ENCODE measurements at regions not wholly inside any gene's neighbourhood (a gene's known extent, or its start where the extent isn't known, plus 50 kb on each side); places are given as distances from the start of the nearest gene placed in this dataset.

- Histone ChIP-seq H3K4me2 (ENCODE audit: low read length) (no peak overlapping the region), H3K4me3 (ENCODE audit: low read depth, low read length, poor library complexity, severe bottlenecking) (no peak overlapping the region), H2AFZ (ENCODE audit: low read length) (no peak overlapping the region), H3K27ac (ENCODE audit: low read depth, low read length, poor library complexity, severe bottlenecking) (no peak overlapping the region), H3K9me3 (ENCODE audit: low read length) (no peaks in the 10 kb centered on the region), H3K9me2 (ENCODE audit: insufficient read depth, low read length) (no peaks in the 10 kb centered on the region), H3K4me1 (ENCODE audit: insufficient read depth, low read length, poor library complexity, severe bottlenecking) (no peaks in the 10 kb centered on the region), H4K20me1 (ENCODE audit: insufficient read depth, low read length) (no peaks in the 10 kb centered on the region), H3K36me3 (ENCODE audit: insufficient read depth, low read length) (no peaks in the 10 kb centered on the region), H3K79me2 (ENCODE audit: insufficient read depth, low read depth, low read length) (no peaks in the 10 kb centered on the region)
- no peak for DNase-seq (ENCODE audit: low spot score)
- intact Hi-C loops (cut with micrococcal nuclease; ENCODE audit: unreplicated experiment) = no loop called here
- TF ChIP-seq EZH2phosphoT487 (IDR thresholded peaks at IDR 0.05; ENCODE audit: borderline replicate concordance, low read depth, low read length) (no peak), CTCF (conservative IDR thresholded peaks at IDR 0.05; ENCODE audit: low read length) (no peak)
- no TSS peak for BruUV-seq (replicated peaks)
- CTCF ChIA-PET (ENCODE audit: unreplicated experiment) = no interaction called here
- POLR2A ChIA-PET = no interaction called here
Measured at GRCh38 chr10:78267598-78267997, 233.9 kb downstream of the RPS24 start.

- Histone ChIP-seq H3K4me3 (ENCODE audit: low read depth, low read length, poor library complexity, severe bottlenecking) (no peak overlapping the region), H3K4me2 (ENCODE audit: low read length) (no peak overlapping the region), H4K20me1 (ENCODE audit: insufficient read depth, low read length) (no peaks in the 10 kb centered on the region), H3K36me3 (ENCODE audit: insufficient read depth, low read length) (no peaks in the 10 kb centered on the region), H3K9me2 (ENCODE audit: insufficient read depth, low read length) (no peaks in the 10 kb centered on the region), H3K9me3 (ENCODE audit: low read length) (no peaks in the 10 kb centered on the region), H2AFZ (ENCODE audit: low read length) (no peak overlapping the region), H3K79me2 (ENCODE audit: insufficient read depth, low read depth, low read length) (no peaks in the 10 kb centered on the region), H3K27ac (ENCODE audit: low read depth, low read length, poor library complexity, severe bottlenecking) (no peak overlapping the region), H3K4me1 (ENCODE audit: insufficient read depth, low read length, poor library complexity, severe bottlenecking) (no peaks in the 10 kb centered on the region)
- TF ChIP-seq CTCF (conservative IDR thresholded peaks at IDR 0.05; ENCODE audit: low read length) (no peak), EZH2phosphoT487 (IDR thresholded peaks at IDR 0.05; ENCODE audit: borderline replicate concordance, low read depth, low read length) (no peak)
- POLR2A ChIA-PET = no interaction called here
- BruUV-seq (replicated peaks) = no TSS peak
- CTCF ChIA-PET (ENCODE audit: unreplicated experiment) = no interaction called here
- intact Hi-C loops (cut with micrococcal nuclease; ENCODE audit: unreplicated experiment) = no loop called here
- DNase-seq (ENCODE audit: low spot score) = no peak
Measured at GRCh38 chr10:78269060-78269459, 235.4 kb downstream of the RPS24 start.

GRCh38 chr10:78272329-78272728 is 238.7 kb downstream of the RPS24 start:
- Histone ChIP-seq H2AFZ (ENCODE audit: low read length) (no peak overlapping the region), H3K4me2 (ENCODE audit: low read length) (no peak overlapping the region), H3K4me3 (ENCODE audit: low read depth, low read length, poor library complexity, severe bottlenecking) (no peak overlapping the region), H3K9me2 (ENCODE audit: insufficient read depth, low read length) (no peaks in the 10 kb centered on the region), H3K36me3 (ENCODE audit: insufficient read depth, low read length) (no peaks in the 10 kb centered on the region), H3K27ac (ENCODE audit: low read depth, low read length, poor library complexity, severe bottlenecking) (no peak overlapping the region), H4K20me1 (ENCODE audit: insufficient read depth, low read length) (no peaks in the 10 kb centered on the region), H3K9me3 (ENCODE audit: low read length) (no peaks in the 10 kb centered on the region), H3K4me1 (ENCODE audit: insufficient read depth, low read length, poor library complexity, severe bottlenecking) (no peaks in the 10 kb centered on the region), H3K79me2 (ENCODE audit: insufficient read depth, low read depth, low read length) (no peaks in the 10 kb centered on the region)
- DNase-seq (ENCODE audit: low spot score) = no peak
- intact Hi-C loops (cut with micrococcal nuclease; ENCODE audit: unreplicated experiment) = no loop called here
- ChIA-PET CTCF (ENCODE audit: unreplicated experiment) (no interaction called here), POLR2A (no interaction called here)
- TF ChIP-seq CTCF (conservative IDR thresholded peaks at IDR 0.05; ENCODE audit: low read length) = no peak
- no peak for TF ChIP-seq EZH2phosphoT487 (IDR thresholded peaks at IDR 0.05; ENCODE audit: borderline replicate concordance, low read depth, low read length)
- no TSS peak for BruUV-seq (replicated peaks)

Measured in OCI-LY7 (cell line).